ENCODE measurements at regions not wholly inside any gene's neighbourhood (a gene's known extent, or its start where the extent isn't known, plus 50 kb on each side); places are given as distances from the start of the nearest gene placed in this dataset.

DNA sequence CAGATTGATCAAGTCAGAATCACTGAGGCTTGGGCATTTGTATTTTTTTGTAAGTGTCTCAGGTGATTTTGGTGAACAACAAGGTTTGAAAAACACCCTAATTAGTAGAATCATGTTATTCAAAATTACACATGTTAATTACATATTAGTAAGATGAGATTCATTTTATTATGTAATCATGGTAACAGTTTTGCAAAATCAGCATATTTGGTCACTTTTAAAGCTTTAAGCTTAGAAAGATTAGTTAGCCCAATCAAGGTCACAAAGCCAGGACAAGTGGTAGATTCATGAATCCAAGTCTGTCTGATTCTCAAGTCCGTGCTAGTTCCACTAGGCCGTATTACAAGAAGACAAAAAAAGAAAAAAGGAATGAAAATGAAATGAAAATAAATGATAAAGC, 218.4 kb upstream of the FAR2 start:
- FAIRE-seq (no peak), DNase-seq (ENCODE audit: insufficient read length, low spot score) (no peak)
- TF ChIP-seq, protein P1, sequence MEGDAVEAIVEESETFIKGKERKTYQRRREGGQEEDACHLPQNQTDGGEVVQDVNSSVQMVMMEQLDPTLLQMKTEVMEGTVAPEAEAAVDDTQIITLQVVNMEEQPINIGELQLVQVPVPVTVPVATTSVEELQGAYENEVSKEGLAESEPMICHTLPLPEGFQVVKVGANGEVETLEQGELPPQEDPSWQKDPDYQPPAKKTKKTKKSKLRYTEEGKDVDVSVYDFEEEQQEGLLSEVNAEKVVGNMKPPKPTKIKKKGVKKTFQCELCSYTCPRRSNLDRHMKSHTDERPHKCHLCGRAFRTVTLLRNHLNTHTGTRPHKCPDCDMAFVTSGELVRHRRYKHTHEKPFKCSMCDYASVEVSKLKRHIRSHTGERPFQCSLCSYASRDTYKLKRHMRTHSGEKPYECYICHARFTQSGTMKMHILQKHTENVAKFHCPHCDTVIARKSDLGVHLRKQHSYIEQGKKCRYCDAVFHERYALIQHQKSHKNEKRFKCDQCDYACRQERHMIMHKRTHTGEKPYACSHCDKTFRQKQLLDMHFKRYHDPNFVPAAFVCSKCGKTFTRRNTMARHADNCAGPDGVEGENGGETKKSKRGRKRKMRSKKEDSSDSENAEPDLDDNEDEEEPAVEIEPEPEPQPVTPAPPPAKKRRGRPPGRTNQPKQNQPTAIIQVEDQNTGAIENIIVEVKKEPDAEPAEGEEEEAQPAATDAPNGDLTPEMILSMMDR (IDR thresholded peaks at IDR 0.05; ENCODE audit: insufficient read depth, missing control alignments) = no peak

DNA sequence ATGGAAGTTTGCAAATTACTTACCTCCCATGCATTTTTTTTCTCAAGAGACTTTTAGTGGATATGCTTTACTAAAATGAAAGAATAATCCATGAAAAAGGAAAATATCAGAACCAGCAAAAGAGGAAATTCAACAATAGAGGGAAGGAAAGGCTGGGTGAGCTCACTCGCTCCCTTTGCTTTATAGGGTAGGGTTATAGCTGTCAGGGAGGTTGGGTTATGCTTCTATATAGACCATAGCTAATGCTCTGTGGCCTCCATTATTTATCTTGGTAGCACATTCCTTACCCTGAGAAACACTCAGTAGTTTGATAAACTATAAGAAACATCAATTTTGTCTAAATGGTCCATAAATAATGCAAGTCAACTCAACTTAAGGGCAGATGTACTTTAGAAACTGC, 215.9 kb upstream of the FAR2 start:
- TF ChIP-seq, protein P1 (IDR thresholded peaks at IDR 0.05; ENCODE audit: insufficient read depth, missing control alignments) = no peak
- no peak for DNase-seq (ENCODE audit: insufficient read length, low spot score)
- no peak for FAIRE-seq

- TF ChIP-seq, protein P1 (IDR thresholded peaks at IDR 0.05; ENCODE audit: insufficient read depth, missing control alignments) = no peak
- no peak for FAIRE-seq
- no peak for DNase-seq (ENCODE audit: insufficient read length, low spot score)
Measured at GRCh38 chr12:28933864-28934527, 215.1 kb upstream of the FAR2 start.

DNA sequence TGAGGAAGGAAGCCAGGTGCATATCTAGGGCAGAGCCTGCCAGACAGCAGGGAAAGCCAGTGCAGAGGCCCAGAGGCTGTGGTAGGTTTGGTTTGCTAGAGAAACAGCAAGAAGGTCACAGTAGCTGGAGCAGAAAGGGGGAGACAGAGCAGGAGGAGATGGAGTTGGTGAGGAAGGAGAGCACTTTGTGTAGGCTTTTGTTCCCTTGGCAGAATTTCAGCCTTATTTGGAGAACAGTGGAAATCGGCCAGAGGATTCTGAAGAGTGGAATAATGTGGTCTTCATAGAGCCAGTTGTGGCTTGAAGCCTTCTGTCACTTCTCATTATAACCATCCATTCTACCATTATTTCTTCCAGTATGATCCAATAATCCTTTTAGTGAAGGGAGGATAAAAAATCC, 212.9 kb upstream of the FAR2 start:
- FAIRE-seq (no peak), DNase-seq (ENCODE audit: insufficient read length, low spot score) (no peak)
- TF ChIP-seq, protein P1 (IDR thresholded peaks at IDR 0.05; ENCODE audit: insufficient read depth, missing control alignments) = no peak

DNA sequence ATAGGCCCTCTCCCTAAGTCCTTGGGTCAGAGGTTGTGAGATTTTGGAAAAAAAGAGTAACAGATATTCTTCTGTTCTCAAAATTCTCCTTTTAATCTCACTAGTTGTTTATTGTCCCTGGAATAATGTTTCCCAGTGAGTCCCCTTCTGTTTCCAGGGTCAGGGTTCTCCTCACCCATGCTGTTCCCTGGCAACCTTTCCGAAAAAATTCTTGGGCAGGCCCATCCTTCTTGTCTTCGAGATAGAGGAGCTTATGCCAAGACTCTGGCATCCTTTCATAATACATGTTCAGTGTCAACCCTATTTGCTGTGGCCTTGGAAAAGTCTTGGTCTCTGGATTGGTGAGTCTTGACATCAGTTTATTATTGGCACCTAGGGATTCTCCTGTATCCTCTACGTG, 212.4 kb upstream of the FAR2 start:
- TF ChIP-seq, protein P1 (IDR thresholded peaks at IDR 0.05; ENCODE audit: insufficient read depth, missing control alignments) = no peak
- FAIRE-seq = no peak
- no peak for DNase-seq (ENCODE audit: insufficient read length, low spot score)

GRCh38 chr12:28937196-28937595, 211.9 kb upstream of the FAR2 start:
- DNase-seq (ENCODE audit: insufficient read length, low spot score) (no peak), FAIRE-seq (no peak)
- TF ChIP-seq, protein P1 (IDR thresholded peaks at IDR 0.05; ENCODE audit: insufficient read depth, missing control alignments) = no peak

GRCh38 chr12:28938056-28938455, 211.0 kb upstream of the FAR2 start:
- TF ChIP-seq, protein P1 (IDR thresholded peaks at IDR 0.05; ENCODE audit: insufficient read depth, missing control alignments) = no peak
- no peak for DNase-seq (ENCODE audit: insufficient read length, low spot score)
- FAIRE-seq = no peak
